Bronchial epithelial cell (primary cell): ENCODE measurements at regions not wholly inside any gene's neighbourhood (a gene's known extent, or its start where the extent isn't known, plus 50 kb on each side); places are given as distances from the start of the nearest gene placed in this dataset.

Source experiments
- DNase-seq: peaks from one replicate; pipeline ENCODE4 v3.0.0-alpha.2; 2010; ENCODE audit warnings: low read depth
- FAIRE-seq: peaks from 2 replicates; lab custom pipeline; 2011; peaks lifted over from hg19 to GRCh38; lab: Jason Lieb, UNC
- H3K27me3 ChIP-seq: 2 replicates; pipeline ENCODE4 v1.5.1; 2011; ENCODE audit warnings: low read length; ENCODE audit not compliant: control insufficient read depth, insufficient read depth
- H3K36me3 ChIP-seq: 2 replicates; pipeline ENCODE4 v1.5.1; 2011; ENCODE audit warnings: low read length; ENCODE audit not compliant: control insufficient read depth, insufficient read depth
- H3K4me3 ChIP-seq: 2 replicates; pipeline ENCODE4 v1.5.1; 2011; ENCODE audit warnings: mild to moderate bottlenecking, low read depth, low read length, control low read depth
- TF ChIP-seq, protein P1 (sequence below): IDR thresholded peaks from 2 replicates; pipeline ENCODE4 v1.5.1; 2011; ENCODE audit warnings: mild to moderate bottlenecking, moderate library complexity, low read length, control low read depth, inconsistent platforms; ENCODE audit not compliant: insufficient read depth, severe bottlenecking

DNA sequence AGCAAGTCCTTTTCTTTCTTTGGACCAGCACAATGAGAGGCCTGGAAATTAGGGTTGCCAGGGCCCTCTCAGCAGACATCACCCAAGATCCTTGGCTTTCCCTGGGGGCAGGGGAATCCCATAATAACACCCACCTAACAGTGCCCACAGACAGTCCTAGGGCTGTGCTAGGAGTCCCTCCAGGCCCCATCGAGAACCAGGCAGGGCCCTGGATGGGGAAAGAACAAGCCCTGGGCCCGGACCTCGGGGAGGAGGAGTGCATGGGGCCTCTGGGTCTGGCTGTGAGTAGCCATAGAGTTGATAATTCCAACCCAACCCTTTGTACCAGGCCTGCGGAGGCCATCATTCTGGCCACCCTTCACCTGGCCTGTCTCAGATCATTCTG, 201.2 kb upstream of the ZMIZ1 start:
- H3K36me3 ChIP-seq = no peaks in the 10 kb centered on the region
- DNase-seq = no peak
- no peak overlapping the region for H3K4me3 ChIP-seq
- TF ChIP-seq, protein P1, sequence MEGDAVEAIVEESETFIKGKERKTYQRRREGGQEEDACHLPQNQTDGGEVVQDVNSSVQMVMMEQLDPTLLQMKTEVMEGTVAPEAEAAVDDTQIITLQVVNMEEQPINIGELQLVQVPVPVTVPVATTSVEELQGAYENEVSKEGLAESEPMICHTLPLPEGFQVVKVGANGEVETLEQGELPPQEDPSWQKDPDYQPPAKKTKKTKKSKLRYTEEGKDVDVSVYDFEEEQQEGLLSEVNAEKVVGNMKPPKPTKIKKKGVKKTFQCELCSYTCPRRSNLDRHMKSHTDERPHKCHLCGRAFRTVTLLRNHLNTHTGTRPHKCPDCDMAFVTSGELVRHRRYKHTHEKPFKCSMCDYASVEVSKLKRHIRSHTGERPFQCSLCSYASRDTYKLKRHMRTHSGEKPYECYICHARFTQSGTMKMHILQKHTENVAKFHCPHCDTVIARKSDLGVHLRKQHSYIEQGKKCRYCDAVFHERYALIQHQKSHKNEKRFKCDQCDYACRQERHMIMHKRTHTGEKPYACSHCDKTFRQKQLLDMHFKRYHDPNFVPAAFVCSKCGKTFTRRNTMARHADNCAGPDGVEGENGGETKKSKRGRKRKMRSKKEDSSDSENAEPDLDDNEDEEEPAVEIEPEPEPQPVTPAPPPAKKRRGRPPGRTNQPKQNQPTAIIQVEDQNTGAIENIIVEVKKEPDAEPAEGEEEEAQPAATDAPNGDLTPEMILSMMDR = no peak
- FAIRE-seq = peak; percentile 72
- H3K27me3 ChIP-seq = peaks cover 3% of the 10 kb centered on the region

DNA sequence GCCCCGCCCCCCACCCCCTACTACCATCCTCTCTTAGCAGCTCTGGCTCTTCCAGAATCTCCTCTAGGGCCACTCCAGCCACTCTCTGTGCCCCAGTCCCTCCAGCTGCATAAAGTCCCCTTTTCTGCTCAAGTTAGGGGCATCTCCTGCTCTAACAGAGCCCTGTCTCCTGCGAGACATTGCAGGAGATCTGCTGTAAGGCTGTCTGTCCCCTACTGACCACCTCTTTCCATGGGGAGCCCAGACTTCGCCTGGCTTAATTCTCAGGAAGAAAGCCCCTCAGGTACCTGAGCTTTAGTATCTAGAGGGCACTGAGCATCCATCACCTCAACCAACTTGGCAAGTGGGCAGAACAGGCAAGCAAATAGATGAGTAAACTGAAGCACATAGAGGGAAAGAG, 200.7 kb upstream of the ZMIZ1 start:
- no peak for DNase-seq
- no peak for FAIRE-seq
- TF ChIP-seq, protein P1 = no peak
- Histone ChIP-seq H3K27me3 (peaks cover 3% of the 10 kb centered on the region), H3K4me3 (no peak overlapping the region), H3K36me3 (no peaks in the 10 kb centered on the region)

- TF ChIP-seq, protein P1 = no peak
- H3K27me3 ChIP-seq = peaks cover 3% of the 10 kb centered on the region
- no peak overlapping the region for H3K4me3 ChIP-seq
- FAIRE-seq = no peak
- H3K36me3 ChIP-seq = no peaks in the 10 kb centered on the region
- DNase-seq = no peak
Observed at GRCh38 chr10:78868456-78868855, 200.3 kb upstream of the ZMIZ1 start.

GRCh38 chr10:78868861-78869260, 199.9 kb upstream of the ZMIZ1 start:
- FAIRE-seq (peak; percentile 83), DNase-seq (peak; percentile 23)
- TF ChIP-seq, protein P1 = no peak
- H3K36me3 ChIP-seq = no peaks in the 10 kb centered on the region
- peaks cover 3% of the 10 kb centered on the region for H3K27me3 ChIP-seq
- H3K4me3 ChIP-seq = no peak overlapping the region

DNA sequence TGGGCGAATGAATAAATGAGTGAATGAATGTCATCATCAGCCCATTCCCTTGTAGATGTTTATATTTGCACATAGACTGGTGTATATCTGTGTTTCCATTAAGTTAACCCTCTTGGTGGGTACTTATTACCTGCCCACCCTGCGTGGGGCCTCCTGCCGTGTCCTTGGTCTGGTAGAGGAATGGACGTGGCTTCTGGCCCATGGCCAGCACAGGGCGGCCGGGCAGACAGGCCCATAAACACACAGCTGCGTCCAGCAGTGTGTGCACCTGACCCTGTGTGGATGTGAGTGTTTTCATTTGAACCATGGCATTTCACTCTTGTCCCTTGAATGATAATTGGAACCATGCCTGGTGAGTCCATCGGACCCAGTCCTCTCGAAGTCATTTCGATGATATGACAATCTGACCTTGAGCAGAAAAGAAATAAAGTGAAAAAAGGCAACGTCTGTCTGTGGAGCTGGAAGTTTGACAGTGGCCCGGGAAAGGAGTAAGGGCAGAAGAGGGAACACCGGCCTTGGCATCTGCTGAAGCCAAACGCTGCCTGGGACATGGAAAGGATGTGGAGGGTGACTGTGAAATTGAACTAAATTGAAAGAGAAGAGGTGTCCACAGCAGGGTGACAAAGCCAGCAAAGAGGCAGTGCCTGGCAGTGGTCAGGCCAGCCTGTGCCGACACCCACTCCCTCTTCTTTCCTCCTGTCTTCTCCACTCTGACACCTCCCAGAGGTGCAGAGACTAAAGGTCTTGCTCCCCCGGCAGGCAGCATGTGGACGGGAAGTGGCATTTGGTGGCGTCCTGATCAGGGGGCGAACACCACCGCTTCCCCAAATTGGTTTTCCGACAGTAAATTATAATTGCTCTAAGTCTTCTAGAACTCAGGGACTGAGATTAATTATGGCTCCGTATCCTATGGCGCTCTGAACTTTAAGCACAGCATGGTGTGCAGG, 199.0 kb upstream of the ZMIZ1 start:
- H3K4me3 ChIP-seq = no peak overlapping the region
- DNase-seq = no peak
- TF ChIP-seq, protein P1 = no peak
- FAIRE-seq = no peak
- no peaks in the 10 kb centered on the region for H3K36me3 ChIP-seq
- peaks cover 3% of the 10 kb centered on the region for H3K27me3 ChIP-seq
